Activated T-cell treated with anti-CD3 and anti-CD28 coated beads, Interleukin-2, amount 50 U/mL, for 1 hour (primary cell): ENCODE measurements at regions not wholly inside any gene's neighbourhood (a gene's known extent, or its start where the extent isn't known, plus 50 kb on each side); places are given as distances from the start of the nearest gene placed in this dataset.
"Not testable (repeated sequence)": the region's sequence is repeated elsewhere in the genome, so short reads cannot be mapped to it uniquely, and the experiment has no call there.

Source experiments
- DNase-seq: peaks from one replicate; pipeline ENCODE4 v3.0.0-alpha.2; 2020

GRCh38 chr6:33892581-33893346 is 89.0 kb upstream of the MLN start:
- DNase-seq, result no peak

GRCh38 chr6:33888664-33889200 is 84.9 kb upstream of the MLN start:
- DNase-seq, result no peak

- no peak for DNase-seq
Observed at GRCh38 chr6:33888183-33888582, 84.4 kb upstream of the MLN start.

- no peak for DNase-seq
Observed at GRCh38 chr6:33886673-33887144, 82.9 kb upstream of the MLN start.

- no peak for DNase-seq
Observed at GRCh38 chr6:33885132-33886057, 81.6 kb upstream of the MLN start.

GRCh38 chr6:33883621-33884020 is 79.8 kb upstream of the MLN start:
- DNase-seq, result not testable (repeated sequence)

- no peak for DNase-seq
Observed at GRCh38 chr6:33882154-33882553, 78.4 kb upstream of the MLN start.

GRCh38 chr6:33880766-33881165 is 77.0 kb upstream of the MLN start:
- no peak for DNase-seq

- no peak for DNase-seq
Observed at GRCh38 chr6:33880104-33880678, 76.4 kb upstream of the MLN start.

- no peak for DNase-seq
Observed at GRCh38 chr6:33878562-33878961, 74.8 kb upstream of the MLN start.

GRCh38 chr6:33877982-33878535 is 74.3 kb upstream of the MLN start:
- no peak for DNase-seq

GRCh38 chr6:33875696-33876095 is 71.9 kb upstream of the MLN start:
- no peak for DNase-seq

GRCh38 chr6:33875141-33875581 is 71.4 kb upstream of the MLN start:
- DNase-seq, result no peak

GRCh38 chr6:33874136-33874760 is 70.4 kb upstream of the MLN start:
- no peak for DNase-seq

- no peak for DNase-seq
Observed at GRCh38 chr6:33872761-33873160, 69.0 kb upstream of the MLN start.

GRCh38 chr6:33869826-33870423 is 66.1 kb upstream of the MLN start:
- no peak for DNase-seq

- DNase-seq, result no peak
Observed at GRCh38 chr6:33869121-33869520, 65.3 kb upstream of the MLN start.

GRCh38 chr6:33868141-33868540 is 64.3 kb upstream of the MLN start:
- no peak for DNase-seq

- DNase-seq, result no peak
Observed at GRCh38 chr6:33865478-33866077, 61.8 kb upstream of the MLN start.

GRCh38 chr6:33863723-33864440 is 60.1 kb upstream of the MLN start:
- no peak for DNase-seq

GRCh38 chr6:33863084-33863483 is 59.3 kb upstream of the MLN start:
- DNase-seq, result no peak
